Stimulated activated naive CD8-positive, alpha-beta T cell treated with anti-CD3 and anti-CD28 coated beads, Interleukin-15, Interleukin-2, amounts not matched to agents 100 ng/mL and 50 ng/mL, for 24 hours (primary cell): ENCODE measurements at regions not wholly inside any gene's neighbourhood (a gene's known extent, or its start where the extent isn't known, plus 50 kb on each side); places are given as distances from the start of the nearest gene placed in this dataset.

Experiments used
- H3K27ac Mint-ChIP-seq: one replicate; pipeline ENCODE4 v1.8.0; 2021; ENCODE audit warnings: mild to moderate bottlenecking, mixed read lengths
- H3K27me3 Mint-ChIP-seq: one replicate; pipeline ENCODE4 v1.8.0; 2021; ENCODE audit warnings: mixed read lengths
- H3K36me3 Mint-ChIP-seq: one replicate; pipeline ENCODE4 v1.8.0; 2021; ENCODE audit warnings: low read depth, mixed read lengths
- H3K4me1 Mint-ChIP-seq: one replicate; pipeline ENCODE4 v1.8.0; 2021; ENCODE audit warnings: low read depth, mixed read lengths
- H3K4me3 Mint-ChIP-seq: one replicate; pipeline ENCODE4 v1.8.0; 2021; ENCODE audit warnings: mild to moderate bottlenecking, mixed read lengths
- H3K9me3 Mint-ChIP-seq: one replicate; pipeline ENCODE4 v1.8.0; 2021; ENCODE audit warnings: mixed read lengths

GRCh38 chr9:118418887-118419565 is 714.8 kb downstream of the TLR4 start:
- Mint-ChIP-seq H3K9me3 (no peaks in the 10 kb centered on the region), H3K27me3 (no peaks in the 10 kb centered on the region), H3K4me1 (no peaks in the 10 kb centered on the region), H3K27ac (no peak overlapping the region), H3K4me3 (no peak overlapping the region), H3K36me3 (no peaks in the 10 kb centered on the region)

GRCh38 chr9:118419676-118420075 is 715.5 kb downstream of the TLR4 start:
- no peaks in the 10 kb centered on the region for H3K4me1 Mint-ChIP-seq
- H3K27ac Mint-ChIP-seq: no peak overlapping the region
- no peaks in the 10 kb centered on the region for H3K36me3 Mint-ChIP-seq
- no peak overlapping the region for H3K4me3 Mint-ChIP-seq
- H3K27me3 Mint-ChIP-seq: no peaks in the 10 kb centered on the region
- no peaks in the 10 kb centered on the region for H3K9me3 Mint-ChIP-seq

GRCh38 chr9:118422508-118422907 is 718.3 kb downstream of the TLR4 start:
- H3K4me1 Mint-ChIP-seq: no peaks in the 10 kb centered on the region

GRCh38 chr9:118423021-118423420 is 718.8 kb downstream of the TLR4 start:
- H3K36me3 Mint-ChIP-seq: no peaks in the 10 kb centered on the region
- no peak overlapping the region for H3K4me3 Mint-ChIP-seq
- no peaks in the 10 kb centered on the region for H3K4me1 Mint-ChIP-seq
- H3K27me3 Mint-ChIP-seq: no peaks in the 10 kb centered on the region
- no peaks in the 10 kb centered on the region for H3K9me3 Mint-ChIP-seq
- no peak overlapping the region for H3K27ac Mint-ChIP-seq

More at GRCh38 chr9:118422508-118422907, 718.3 kb downstream of the TLR4 start:
- Mint-ChIP-seq H3K27ac (no peak overlapping the region), H3K27me3 (no peaks in the 10 kb centered on the region), H3K4me3 (no peak overlapping the region), H3K9me3 (no peaks in the 10 kb centered on the region), H3K36me3 (no peaks in the 10 kb centered on the region)

- Mint-ChIP-seq H3K9me3 (no peaks in the 10 kb centered on the region), H3K36me3 (no peaks in the 10 kb centered on the region), H3K27me3 (no peaks in the 10 kb centered on the region), H3K27ac (no peak overlapping the region), H3K4me1 (no peaks in the 10 kb centered on the region), H3K4me3 (no peak overlapping the region)
Measured at GRCh38 chr9:118423721-118424120, 719.5 kb downstream of the TLR4 start.

- no peaks in the 10 kb centered on the region for H3K27me3 Mint-ChIP-seq
- no peak overlapping the region for H3K4me3 Mint-ChIP-seq
- peaks cover 3% of the 10 kb centered on the region for H3K9me3 Mint-ChIP-seq
- H3K4me1 Mint-ChIP-seq: no peaks in the 10 kb centered on the region
- no peak overlapping the region for H3K27ac Mint-ChIP-seq
- no peaks in the 10 kb centered on the region for H3K36me3 Mint-ChIP-seq
Measured at GRCh38 chr9:118426772-118427171, 722.6 kb downstream of the TLR4 start.

GRCh38 chr9:118438810-118439209 is 734.6 kb downstream of the TLR4 start:
- no peak overlapping the region for H3K4me3 Mint-ChIP-seq
- H3K27me3 Mint-ChIP-seq: no peaks in the 10 kb centered on the region
- H3K4me1 Mint-ChIP-seq: no peaks in the 10 kb centered on the region
- H3K9me3 Mint-ChIP-seq: peaks cover 3% of the 10 kb centered on the region
- no peak overlapping the region for H3K27ac Mint-ChIP-seq
- H3K36me3 Mint-ChIP-seq: no peaks in the 10 kb centered on the region

- Mint-ChIP-seq H3K27ac (no peak overlapping the region), H3K4me3 (no peak overlapping the region), H3K36me3 (no peaks in the 10 kb centered on the region), H3K4me1 (no peaks in the 10 kb centered on the region), H3K27me3 (no peaks in the 10 kb centered on the region), H3K9me3 (peaks cover 3% of the 10 kb centered on the region)
Measured at GRCh38 chr9:118439441-118439840, 735.2 kb downstream of the TLR4 start.

GRCh38 chr9:118444403-118444802 is 740.2 kb downstream of the TLR4 start:
- Mint-ChIP-seq H3K9me3 (no peaks in the 10 kb centered on the region), H3K27ac (no peak overlapping the region), H3K27me3 (no peaks in the 10 kb centered on the region), H3K4me3 (no peak overlapping the region), H3K36me3 (no peaks in the 10 kb centered on the region), H3K4me1 (no peaks in the 10 kb centered on the region)

GRCh38 chr9:118446943-118447639 is 742.9 kb downstream of the TLR4 start:
- Mint-ChIP-seq H3K36me3 (no peaks in the 10 kb centered on the region), H3K27ac (no peak overlapping the region), H3K27me3 (no peaks in the 10 kb centered on the region), H3K4me3 (no peak overlapping the region), H3K4me1 (no peaks in the 10 kb centered on the region), H3K9me3 (no peaks in the 10 kb centered on the region)

- Mint-ChIP-seq H3K36me3 (no peaks in the 10 kb centered on the region), H3K4me3 (no peak overlapping the region), H3K4me1 (no peaks in the 10 kb centered on the region), H3K27ac (no peak overlapping the region), H3K27me3 (no peaks in the 10 kb centered on the region), H3K9me3 (peaks cover 8% of the 10 kb centered on the region)
Measured at GRCh38 chr9:118449554-118449953, 745.4 kb downstream of the TLR4 start.

GRCh38 chr9:118455259-118455658 is 751.1 kb downstream of the TLR4 start:
- Mint-ChIP-seq H3K27ac (no peak overlapping the region), H3K27me3 (no peaks in the 10 kb centered on the region), H3K4me3 (no peak overlapping the region), H3K4me1 (no peaks in the 10 kb centered on the region), H3K36me3 (no peaks in the 10 kb centered on the region), H3K9me3 (peaks cover 8% of the 10 kb centered on the region)

- no peaks in the 10 kb centered on the region for H3K27me3 Mint-ChIP-seq
- H3K9me3 Mint-ChIP-seq: peaks cover 8% of the 10 kb centered on the region
- no peak overlapping the region for H3K4me3 Mint-ChIP-seq
- no peaks in the 10 kb centered on the region for H3K4me1 Mint-ChIP-seq
- no peak overlapping the region for H3K27ac Mint-ChIP-seq
- H3K36me3 Mint-ChIP-seq: no peaks in the 10 kb centered on the region
Measured at GRCh38 chr9:118455788-118456187, 751.6 kb downstream of the TLR4 start.

- Mint-ChIP-seq H3K4me1 (no peaks in the 10 kb centered on the region), H3K9me3 (peaks cover 8% of the 10 kb centered on the region), H3K27ac (no peak overlapping the region), H3K4me3 (no peak overlapping the region), H3K36me3 (no peaks in the 10 kb centered on the region), H3K27me3 (no peaks in the 10 kb centered on the region)
Measured at GRCh38 chr9:118457171-118458000, 753.2 kb downstream of the TLR4 start.

- no peaks in the 10 kb centered on the region for H3K27me3 Mint-ChIP-seq
- H3K9me3 Mint-ChIP-seq: no peaks in the 10 kb centered on the region
- no peak overlapping the region for H3K27ac Mint-ChIP-seq
- no peak overlapping the region for H3K4me3 Mint-ChIP-seq
- no peaks in the 10 kb centered on the region for H3K4me1 Mint-ChIP-seq
- no peaks in the 10 kb centered on the region for H3K36me3 Mint-ChIP-seq
Measured at GRCh38 chr9:118459913-118460312, 755.7 kb downstream of the TLR4 start.
